ENCODE measurements at regions not wholly inside any gene's neighbourhood (a gene's known extent, or its start where the extent isn't known, plus 50 kb on each side); places are given as distances from the start of the nearest gene placed in this dataset.
A peak's percentile ranks its signal among the peaks of the same experiment; 100 is the strongest.

DNA sequence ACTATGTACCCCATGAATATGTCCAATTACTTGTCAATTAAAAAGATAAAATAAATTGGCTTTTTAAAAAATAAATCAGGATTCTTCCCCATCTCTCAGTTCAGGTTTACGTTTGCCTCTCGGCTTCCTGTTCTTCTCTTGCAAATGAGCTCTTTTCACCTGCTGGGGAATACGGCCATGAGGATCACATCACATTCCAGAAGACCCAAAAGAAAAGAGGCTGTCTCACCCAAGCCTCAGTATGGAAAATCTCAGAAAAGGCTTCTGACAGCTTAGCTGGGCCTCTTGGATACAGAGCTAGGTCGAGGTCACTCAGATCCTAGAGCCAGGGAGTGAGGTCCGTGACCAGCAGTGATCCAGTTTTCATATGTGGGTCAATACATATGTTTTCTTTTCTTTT lies 171.2 kb upstream of the SDK2 start:
- DNase-seq, result no peak

DNA sequence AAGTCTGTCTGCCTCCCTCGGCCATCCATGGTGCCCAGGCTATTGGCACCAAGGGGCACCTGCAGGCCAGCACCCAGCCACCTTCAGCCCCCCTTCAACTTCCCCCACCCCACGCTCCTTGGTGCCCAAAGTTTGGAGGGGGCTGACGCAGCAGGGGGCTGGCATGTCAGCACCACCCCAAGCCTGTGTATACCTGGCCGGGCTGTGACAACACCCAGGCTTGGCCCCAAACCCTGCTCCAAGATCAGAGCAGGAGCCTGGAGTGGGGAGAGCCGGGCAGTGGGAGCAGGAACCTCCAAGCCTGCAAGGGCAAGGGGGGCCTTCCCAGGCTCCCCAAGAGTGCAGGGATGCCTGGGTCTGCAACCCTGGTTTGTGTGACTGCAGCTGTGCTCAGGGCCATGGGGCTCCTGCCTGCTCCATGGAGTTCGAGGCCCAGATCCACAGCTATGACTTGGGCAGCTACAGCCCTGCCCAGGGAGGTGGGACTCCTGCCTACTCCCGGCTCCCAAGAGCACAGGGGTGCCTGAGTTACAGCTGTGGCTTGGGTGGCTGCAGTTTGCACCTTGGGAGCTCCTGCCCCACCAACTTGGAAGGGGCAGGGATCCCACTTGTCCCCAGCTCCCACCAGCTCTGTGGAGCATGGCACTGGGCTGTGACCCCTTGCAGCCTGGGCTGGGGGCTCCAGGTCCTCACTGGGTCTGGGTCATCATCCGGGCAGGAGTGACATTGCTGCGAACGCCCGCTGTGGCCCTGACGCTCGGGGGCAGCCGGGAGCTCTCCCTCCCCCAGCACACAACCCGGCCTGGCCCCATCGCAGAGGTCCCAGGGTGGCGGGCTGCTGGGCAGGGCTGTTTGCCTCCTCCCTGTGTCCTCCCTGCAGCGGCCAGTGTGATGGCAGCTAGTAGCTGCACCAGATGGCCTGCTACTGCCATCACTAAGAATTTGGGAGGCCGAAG lies 175.5 kb upstream of the SDK2 start:
- no peak for DNase-seq

DNA sequence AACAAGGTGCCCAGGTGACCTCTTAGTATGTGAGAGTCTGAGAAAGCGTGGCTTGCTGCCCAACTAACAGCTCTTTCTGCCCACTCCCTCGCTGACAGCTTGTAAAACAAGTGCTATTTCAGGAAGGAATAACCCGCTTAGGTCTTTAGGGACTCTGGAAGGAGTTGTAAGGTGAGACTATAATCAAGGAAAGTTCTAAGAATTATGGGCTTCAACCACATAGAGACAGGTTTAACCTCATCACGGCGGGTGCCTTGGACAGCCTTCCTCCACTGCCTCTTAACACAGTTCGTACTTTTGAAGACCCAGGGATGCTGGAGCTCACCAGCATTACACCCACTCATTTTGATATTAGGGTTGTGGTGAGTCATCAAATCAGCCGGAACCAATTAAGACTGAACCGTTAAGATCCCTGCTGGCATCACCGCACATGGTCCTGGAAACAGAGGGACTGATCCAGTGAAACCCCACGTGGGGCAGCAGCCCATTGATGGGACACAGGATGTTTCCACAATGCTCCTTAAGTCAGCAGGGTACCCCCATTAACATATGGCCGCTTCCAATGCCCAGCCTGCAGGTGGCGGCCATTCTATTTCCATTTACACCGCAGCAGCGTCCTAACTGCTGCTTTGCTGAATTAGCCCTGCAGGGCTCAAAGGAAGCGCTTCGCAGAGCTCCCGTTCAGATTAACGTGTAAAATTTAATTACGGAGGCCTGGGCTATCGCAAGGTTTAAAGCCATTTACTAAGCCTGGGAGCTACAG lies 176.6 kb upstream of the SDK2 start:
- peak; percentile 49 for DNase-seq

DNA sequence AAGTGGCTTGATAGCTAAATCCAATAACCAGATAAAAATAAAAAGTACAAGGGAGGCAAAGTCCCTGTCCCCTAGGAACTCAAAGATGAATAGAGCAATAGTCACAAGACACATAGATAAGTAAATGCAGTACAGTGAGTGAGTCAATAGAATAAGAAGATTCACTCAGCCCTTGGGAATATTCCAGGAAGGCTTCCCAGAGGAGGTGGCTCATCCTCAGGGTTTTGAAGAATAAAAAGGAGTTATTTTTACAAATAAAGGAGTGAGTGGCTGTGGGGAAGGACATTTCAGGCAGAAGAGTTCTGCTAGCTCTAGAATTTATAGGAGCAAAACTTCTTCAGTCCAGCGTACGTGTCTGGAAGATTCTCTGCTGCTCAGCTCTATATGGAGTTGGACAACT lies 177.4 kb upstream of the SDK2 start:
- DNase-seq, result no peak

DNA sequence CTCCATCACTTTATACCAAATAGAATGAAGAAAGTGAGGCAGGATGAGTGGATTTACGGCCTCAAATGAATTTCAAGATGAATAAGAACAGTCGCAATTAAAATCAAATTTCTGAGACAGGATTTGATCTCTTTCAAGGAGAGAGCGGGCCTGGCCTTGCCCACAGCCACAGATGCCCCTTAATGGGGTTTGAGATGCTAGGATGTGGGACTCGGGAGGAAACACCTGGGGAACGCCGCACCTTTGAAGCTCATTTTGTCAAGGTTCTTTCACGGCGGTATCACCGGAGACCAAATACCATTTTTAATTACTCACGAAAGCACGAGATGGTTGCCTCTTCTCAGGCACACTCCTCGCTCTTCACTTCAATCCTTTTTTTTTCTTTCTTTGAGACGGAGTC lies 178.1 kb upstream of the SDK2 start:
- DNase-seq, result no peak

DNA sequence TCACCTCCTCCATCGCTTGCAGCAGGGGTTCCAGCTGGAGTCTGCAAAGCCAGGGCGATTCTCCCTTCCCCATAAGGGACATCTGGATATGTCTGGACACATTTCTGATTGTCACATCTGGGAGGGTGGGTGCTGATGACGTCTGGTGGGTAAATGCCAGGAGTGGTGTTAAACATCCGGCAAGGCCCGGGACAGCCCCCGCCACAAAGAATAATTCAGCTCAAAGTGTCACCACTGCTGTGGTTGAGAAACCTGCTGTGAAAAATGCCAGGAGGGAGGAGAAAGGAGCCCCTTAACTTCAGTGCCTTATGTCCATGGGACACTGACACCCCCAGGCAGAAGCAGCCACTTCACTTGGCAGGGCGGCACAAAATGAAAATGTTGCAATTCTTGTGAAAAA lies 179.4 kb upstream of the SDK2 start:
- DNase-seq, result no peak

DNA sequence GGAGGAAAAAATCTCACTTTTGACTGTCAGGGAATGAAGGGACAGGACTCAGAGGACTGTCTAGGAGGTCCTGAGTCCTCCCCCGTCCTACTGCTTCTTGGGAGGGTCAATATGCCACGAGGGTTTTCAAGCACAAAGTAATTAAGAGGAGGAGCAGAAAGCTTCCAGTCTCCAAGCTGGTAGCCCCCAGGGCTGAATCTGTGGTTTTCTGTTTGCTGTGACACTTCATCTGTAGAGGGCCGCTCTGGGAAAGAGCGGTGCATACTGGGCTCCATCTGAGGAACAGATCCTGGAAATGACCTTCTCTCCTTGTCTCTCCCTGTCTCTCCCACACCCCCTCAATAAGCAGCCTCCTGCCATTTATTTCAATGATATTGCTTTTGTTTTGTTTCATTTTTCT lies 180.1 kb upstream of the SDK2 start:
- DNase-seq, result no peak

DNA sequence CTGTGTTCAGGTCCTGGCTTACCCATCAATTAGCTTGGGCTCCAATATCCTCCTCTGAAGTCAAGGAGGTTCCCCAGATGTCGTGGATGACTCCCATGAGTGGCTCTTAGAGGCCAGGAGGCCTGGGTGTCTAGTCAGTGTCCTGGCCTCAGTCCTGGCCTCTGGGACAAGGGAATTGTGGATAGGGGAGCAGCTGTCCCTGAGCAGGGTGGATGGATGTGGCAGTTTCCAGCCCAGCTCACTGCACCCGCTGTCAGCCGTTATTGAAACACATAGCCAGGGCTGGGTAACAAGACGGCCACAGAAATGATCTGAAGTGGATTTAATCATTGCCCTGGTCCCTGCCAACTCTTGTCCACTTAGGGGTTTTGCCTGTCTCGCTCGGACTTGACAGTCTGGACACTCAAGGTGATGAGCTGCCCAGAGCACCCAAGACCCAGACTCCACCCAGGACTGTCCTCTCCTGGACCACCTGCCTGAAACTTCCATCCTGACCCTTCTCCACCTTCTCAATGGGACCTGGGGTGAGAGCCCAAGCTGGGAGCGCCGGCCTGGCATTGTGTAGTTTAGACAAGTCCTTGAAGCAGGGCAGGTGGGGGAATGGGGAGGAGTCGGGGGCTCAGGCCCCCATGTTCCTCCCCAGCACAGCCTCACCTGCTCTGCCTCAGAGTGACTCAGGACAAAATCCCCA lies 182.1 kb upstream of the SDK2 start:
- DNase-seq, result no peak

DNA sequence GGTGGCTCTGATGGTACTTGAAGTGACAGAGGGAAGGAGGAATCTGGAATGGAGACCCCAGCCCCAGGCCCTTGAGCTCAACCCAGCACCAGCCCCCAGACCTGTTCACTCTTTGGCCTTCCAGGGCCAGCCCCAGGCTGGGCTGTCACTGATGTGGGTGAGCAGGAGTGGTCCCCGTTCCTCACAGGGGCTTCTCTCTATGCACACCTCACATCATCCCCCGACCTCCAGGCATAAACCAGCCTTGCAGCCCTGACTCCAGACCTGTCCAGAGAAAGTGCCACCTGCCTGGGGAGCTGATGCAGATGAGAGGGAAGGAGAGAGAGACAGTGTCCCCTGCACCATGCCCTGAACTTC lies 182.6 kb upstream of the SDK2 start:
- DNase-seq, result no peak

DNA sequence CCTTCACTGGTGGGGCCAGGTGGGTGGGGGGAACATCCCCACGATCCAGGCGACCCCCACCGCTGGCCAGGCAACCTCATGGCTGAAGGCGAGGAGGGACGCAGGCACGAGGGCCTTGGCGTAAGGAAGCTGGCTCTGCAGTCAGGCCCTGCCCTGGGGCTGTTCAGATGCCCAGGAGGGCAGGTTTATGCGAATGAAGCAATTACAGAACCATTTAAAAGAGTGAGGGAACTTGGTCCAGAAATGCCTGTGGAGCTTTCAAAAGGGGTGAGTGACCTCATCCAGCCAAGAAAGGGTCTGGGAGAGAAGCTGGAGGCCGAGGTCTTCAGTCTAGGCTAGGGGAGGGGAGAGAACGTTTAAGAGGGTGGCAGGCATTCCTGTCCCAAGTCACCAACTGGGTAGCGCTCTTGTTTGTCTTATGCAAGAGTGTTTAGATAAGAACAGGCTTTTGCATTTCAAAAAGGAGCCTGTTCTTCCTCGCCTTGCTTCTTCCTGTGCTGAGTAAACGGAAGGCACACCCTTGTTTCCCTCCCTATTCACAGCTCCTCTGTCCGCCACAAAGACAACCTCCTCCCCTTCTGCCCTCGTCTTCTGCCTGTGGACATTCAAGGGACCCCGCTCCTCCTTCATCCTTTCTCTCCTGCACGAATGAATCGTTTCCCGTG lies 183.5 kb upstream of the SDK2 start:
- DNase-seq, result no peak

DNA sequence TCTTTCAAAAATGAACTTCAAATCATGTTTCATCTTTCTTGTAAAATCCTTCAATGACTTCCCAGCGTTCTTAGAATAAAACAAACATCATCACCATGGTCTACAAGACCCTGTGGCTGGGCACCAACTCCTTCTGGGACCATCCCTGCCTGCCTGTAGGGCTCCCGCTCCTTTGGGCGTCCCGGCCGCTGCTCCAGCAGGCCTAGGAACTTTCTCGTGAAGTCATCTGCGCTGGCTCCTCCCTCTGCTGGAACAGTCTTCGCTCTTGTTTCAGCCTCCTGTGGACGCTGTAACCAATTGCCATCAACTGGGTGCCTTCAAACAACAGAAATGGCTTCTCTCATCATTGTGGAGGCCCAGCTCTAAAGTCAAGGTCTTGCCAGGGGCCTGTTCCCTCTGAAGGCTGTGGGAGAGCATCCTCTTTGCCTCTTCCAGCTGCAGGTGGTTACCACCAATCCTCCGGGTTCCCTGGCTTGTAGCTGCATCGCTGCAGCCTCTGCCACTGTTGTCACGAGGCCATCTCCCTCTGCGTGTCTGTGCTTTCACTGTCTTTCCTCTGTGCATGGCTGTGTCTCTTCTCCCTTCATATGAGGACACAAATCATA lies 185.5 kb upstream of the SDK2 start:
- no peak for DNase-seq

DNA sequence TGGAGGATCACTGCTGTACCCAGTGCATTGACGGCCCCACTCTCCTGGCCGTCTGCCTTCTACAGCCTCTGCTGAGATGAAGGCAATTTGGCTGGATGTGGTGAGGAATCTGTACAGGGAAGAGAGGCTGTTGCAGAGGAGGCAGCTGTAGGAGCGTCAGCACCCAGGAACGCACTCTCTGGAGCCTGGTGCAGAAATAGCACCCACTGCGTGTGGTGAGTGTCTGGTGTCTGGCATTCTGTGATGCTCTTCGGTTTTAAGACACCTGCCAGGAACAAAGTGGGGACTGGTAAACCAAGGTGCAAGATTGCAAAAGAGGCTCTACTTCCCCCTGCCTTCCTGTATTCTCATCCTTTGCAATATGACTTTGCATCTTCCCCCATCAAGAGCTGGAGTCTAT lies 187.5 kb upstream of the SDK2 start:
- no peak for DNase-seq

DNA sequence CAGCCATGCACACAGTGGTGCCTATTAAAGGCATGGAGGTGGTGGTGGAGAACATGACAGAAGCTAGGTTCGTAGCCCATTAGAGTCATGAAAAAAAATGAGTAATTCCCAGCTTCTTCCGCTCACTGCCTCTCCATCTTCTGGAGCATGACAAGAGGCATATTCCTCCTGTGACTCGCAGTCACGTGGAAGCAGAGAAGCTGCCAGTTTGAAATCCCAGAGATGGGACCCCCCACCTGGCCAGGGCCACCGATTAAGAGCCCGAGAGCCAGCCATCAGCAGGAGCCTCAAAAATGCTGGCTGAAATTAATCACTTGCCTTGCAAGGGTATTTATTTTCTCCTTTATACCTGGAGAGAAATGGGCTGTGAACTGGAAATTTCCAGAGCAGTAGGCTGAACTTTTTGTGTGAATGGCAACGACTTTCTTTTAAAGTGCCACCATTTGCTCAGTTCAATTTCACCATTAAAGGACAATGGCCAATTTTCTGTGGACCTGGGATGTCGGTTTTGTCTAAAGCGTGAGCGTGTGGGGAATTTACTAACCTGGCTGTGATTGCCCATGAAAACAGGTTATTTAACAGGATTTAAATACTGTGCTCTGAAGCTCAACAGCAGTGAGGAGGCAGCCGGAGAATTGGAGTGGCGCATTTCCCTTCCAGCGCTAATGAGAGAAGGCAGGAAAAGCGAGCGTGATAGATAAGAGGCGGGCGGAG lies 189.7 kb upstream of the SDK2 start:
- DNase-seq, result no peak

DNA sequence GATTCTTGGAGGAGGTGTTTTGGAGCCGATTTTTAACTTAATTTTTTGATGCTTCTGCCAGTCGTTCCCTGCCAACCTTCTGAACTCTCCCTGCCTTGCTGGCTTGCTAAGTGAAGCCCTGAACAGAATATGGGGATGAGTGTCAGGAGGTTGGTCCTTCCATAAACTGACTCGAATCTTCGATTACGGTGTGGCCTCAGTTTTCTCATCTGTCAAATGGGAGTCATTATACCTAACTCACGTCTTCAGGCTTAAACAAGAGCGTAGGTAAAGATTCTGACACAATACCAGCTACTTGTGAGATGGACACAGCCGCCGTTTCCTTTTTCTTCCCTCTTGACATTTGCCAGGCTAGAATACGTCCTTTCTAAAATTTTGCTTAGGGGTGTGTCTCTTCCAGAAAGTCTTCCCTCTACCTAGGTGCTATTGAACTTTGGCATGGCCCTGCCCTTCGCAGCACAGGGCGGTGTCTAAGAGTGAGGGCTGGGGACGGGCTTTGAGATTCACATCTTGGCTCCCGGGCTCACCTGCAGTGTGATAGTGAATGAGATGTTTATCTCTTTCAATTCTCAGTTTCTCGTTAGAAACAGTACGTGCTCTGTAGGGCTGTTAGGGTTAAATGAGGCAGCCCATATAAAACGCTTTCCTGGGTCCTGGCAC lies 190.6 kb upstream of the SDK2 start:
- no peak for DNase-seq

DNA sequence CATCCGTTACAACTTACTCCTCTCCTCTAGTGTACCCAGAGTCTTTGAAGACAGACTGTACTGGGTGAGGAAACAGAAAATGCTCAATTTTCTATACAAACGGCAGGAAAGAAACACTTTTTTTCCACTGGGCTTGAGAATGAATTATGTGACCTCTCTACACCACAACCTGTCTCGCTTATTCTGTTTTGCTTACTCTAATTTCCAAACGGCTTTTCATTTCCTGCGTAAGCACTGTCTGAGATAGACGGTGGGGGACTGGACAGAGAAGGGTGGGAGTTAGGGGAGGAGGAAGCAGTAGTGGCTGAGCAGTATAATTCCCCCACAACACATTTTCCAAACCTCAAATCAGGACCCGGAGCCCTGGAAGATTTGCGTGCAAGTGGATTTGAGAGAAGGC lies 191.4 kb upstream of the SDK2 start:
- DNase-seq, result no peak

DNA sequence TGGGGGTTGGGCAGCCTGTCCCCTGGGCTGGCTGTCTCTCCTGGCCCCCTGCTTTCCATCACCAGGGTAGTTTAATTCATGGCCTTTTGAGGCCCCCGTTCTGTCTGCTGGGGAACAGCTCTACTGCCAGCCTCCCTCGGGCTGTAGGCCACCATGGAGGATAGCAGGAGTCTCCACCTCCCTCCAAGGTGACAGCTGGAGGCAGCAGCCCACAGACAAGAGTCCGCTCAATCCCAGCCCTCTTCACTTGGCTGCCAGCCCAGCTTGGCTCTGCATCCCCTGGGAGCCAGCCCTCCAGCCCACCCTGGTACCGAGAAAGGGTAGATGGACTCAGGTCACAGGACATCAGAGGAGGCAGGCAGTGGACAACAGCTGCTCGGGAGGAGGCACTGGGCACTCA lies 194.6 kb upstream of the SDK2 start:
- peak; percentile 76 for DNase-seq

DNA sequence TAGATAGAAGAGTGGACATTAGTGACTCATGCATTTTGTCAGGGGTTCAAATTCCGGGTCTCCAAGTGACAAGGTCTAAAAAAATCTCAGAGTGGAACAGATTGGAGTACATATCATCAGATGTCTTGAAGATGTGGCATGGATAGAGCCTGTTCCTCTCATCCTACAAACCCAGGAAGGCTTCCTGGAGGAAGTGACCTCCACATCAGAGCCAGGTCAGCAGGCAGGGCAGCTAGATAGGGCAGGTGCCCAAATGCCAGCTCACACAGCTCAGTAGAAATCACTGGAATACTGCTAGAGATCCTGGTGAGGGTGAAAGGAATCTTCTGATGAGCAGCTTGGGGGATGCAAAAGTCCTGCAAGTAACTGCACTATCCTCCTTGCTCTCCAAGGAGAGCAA lies 196.6 kb upstream of the SDK2 start:
- no peak for DNase-seq

DNA sequence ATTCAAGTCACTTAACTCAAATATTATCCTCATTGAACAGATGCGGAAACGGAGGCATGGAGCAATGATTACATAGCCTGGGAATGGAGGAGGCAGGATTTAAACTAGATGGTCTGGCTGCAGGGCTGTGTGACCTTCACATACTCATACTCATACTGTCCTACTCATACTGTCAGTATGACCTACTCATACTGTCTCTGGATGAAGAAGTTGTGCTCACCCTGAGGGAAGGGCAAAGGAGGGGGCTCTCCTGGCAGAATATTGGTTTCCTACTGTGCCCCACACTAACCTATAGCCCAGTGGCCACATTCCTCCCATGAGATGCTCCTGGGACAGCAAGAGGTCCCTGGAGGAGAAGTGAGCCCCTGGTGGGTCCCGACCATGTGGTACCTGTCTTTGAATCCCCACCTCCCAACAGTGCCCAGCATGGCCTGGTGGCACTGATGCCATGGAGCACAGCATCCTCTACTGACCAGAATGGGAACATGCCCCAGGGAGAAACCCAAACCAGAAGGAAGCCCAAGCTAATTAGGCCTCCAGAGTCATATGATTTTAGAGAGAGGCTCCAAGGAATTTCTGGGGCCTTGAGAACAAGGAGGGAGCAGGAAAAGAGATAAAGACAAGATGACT lies 197.3 kb upstream of the SDK2 start:
- no peak for DNase-seq

DNA sequence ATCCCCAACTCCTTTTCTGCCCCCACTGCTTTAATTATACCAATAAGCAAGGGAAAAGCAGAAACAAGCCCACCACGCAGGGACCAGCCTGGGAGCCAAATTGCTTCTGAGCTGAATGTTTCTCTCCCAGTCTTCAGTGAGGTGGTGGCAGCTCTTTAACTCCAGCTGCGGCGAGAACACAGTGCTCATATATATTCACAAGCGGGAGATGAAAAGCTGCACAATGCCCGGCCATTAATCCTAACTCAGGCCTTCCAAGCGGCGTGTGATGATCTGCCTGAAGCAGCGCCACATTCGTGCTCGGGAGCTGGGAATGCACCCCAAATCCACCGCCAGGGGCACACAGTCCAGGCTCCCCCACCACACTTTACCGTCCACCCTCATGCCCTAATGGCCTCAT lies 203.7 kb upstream of the SDK2 start:
- DNase-seq, result no peak

DNA sequence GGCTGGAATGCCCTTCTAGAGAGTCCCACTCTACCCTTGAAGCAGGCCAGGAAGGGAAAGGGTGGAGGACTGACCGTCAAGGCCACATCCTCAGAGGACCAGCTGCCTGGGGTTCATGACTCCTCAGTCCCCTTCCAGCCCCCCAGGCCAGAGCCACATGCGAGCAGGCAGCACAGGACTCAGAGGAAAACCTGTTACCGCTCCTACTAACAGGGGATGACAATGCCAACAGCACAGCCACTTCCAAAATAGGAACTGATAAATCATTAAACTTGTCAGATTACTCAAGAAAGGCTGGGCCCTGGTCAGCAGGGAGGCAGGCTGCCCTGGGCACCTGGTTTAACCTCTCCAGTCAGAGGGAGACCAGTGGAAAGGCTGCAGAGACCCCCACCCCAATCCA lies 206.2 kb upstream of the SDK2 start:
- DNase-seq, result no peak

Data from tongue (tissue), 1 donor.